VCaP (cell line): ENCODE measurements at regions not wholly inside any gene's neighbourhood (a gene's known extent, or its start where the extent isn't known, plus 50 kb on each side); places are given as distances from the start of the nearest gene placed in this dataset.

Source experiments
- H3K27ac ChIP-seq: fragments of 450-650 bp; 2 replicates; pipeline ENCODE4 v1.5.1; 2017
- CTCF ChIP-seq: fragments of 450-650 bp; conservative IDR thresholded peaks from 2 replicates; pipeline ENCODE4 v1.5.1; 2017; ENCODE audit warnings: mild to moderate bottlenecking, moderate library complexity

GRCh38 chr4:144547678-144548298 is 98.2 kb upstream of the HHIP start:
- no peak overlapping the region for H3K27ac ChIP-seq
- TF ChIP-seq CTCF = no peak

- TF ChIP-seq CTCF = no peak
- no peak overlapping the region for H3K27ac ChIP-seq
Measured at GRCh38 chr4:144556636-144557035, 89.3 kb upstream of the HHIP start.

GRCh38 chr4:144557404-144557803 is 88.6 kb upstream of the HHIP start:
- TF ChIP-seq CTCF = no peak
- no peak overlapping the region for H3K27ac ChIP-seq

DNA sequence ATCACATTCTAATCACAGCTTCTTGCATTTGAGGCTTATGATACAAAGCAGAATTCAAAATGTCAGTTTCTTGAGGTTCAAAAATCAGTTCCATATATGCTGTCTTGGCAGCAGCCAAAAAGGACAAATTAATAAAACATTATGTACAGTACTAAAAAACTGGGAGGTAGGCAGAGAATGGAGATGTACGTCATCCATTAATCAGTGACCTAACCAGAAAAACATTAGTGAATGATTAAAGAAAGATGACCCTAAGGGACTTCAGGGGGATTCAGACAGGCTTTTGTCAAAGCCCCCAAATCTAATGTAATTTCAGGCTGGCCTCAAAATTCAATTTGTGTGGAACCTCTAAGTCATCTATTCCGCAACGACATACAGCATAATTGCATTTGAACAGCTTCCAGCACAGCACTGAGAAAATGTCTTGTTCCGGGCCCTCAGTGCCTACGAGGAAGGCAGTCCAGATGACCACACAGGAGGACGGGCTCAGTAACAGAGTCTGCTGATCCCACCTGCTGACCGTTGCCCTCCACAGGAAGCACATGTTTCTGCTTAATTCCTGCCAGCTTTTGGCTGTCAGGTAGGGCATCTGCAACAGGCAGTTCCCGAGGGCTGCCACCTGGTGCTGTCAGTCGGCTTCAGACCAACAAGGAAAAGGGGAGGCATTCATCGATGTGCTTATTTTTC is 83.8 kb upstream of the HHIP start:
- no peak; the same call in 1 of the 2 replicates for TF ChIP-seq CTCF
- H3K27ac ChIP-seq = no peak overlapping the region

- no peak for TF ChIP-seq CTCF
- H3K27ac ChIP-seq = no peak overlapping the region
Measured at GRCh38 chr4:144564358-144564757, 81.6 kb upstream of the HHIP start.

DNA sequence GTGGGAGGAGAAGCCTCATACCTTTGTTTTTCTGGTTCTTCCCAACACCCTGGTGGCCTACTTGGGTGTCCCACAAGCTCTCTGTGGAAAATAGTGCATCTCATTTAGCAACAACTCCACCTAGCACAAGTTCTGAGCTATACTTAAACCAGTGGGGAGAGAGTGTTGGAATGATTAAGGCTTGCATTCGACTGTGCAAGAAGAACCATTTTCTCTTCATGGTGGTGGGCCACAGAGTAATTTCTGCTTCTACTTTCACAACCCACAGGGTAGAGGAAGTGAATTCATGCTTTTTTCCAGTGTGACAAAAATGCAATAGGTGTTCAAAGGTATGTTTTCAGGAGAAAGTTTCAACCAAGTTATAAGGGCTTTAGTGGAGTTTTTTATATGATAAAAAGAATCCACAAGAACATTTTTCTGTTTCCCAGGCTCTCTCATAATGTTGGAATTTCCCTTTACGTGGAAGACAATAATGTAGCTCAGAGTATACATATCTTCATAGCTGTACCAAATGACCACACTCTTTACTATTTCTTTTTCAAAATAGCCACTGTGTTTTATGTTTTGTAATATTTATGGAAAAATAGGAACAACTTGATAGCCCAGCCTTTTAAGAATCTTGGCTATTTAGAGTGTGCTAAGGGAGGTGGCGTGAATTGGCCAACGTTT is 80.3 kb upstream of the HHIP start:
- H3K27ac ChIP-seq = no peak overlapping the region
- TF ChIP-seq CTCF = no peak

DNA sequence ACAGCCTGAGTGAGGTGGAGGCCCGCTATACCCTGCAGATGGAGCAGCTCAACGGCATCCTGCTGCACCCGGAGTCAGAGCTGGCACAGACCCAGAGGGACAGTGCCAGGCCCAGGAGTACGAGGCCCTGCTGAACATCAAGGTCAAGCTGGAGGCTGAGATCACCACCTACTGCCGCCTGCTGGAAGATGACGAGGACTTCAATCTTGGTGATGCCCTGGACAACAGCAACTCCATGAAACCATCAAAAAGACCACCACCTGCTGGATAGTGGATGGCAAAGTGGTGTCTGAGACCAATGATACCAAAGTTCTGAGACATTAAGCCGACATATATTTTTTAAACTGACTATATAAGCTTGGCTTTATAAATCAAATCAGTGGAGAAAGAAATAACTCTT is 73.3 kb upstream of the HHIP start:
- H3K27ac ChIP-seq = no peak overlapping the region
- TF ChIP-seq CTCF = no peak
